HepG2 (cell line): ENCODE measurements at regions not wholly inside any gene's neighbourhood (a gene's known extent, or its start where the extent isn't known, plus 50 kb on each side); places are given as distances from the start of the nearest gene placed in this dataset.

Source experiments
- CEBPG ChIP-seq: IDR thresholded peaks from 2 replicates; pipeline ENCODE4 v1.6.1; 2016
- FOSL2 ChIP-seq: sonication (generic); formaldehyde crosslinking; IDR thresholded peaks from 2 replicates; pipeline ENCODE4 v1.4.0; 2020; ENCODE audit warnings: missing genetic modification reagents
- FOXA3 ChIP-seq: IDR thresholded peaks from 2 replicates; pipeline ENCODE4 v1.6.1; 2016; ENCODE audit warnings: missing genetic modification reagents, missing compliant biosample characterization
- GATAD2A ChIP-seq: IDR thresholded peaks from 2 replicates; pipeline ENCODE4 v1.6.1; 2016
- HNF4G ChIP-seq, 2 experiments: sonication (generic) in 1 of 2; formaldehyde crosslinking in 1 of 2; IDR thresholded peaks; 2 replicates each; pipeline versions ENCODE4 v1.4.0 to v1.6.1; 2011 to 2020; ENCODE audit warnings: borderline replicate concordance in 2 of 2, low read depth in 2 of 2, mild to moderate bottlenecking in 2 of 2, low read length in 1 of 2, missing genetic modification reagents in 1 of 2, moderate library complexity in 1 of 2
- HOXD1 ChIP-seq: sonication (generic); formaldehyde crosslinking; IDR thresholded peaks from 2 replicates; pipeline ENCODE4 v1.5.0; 2020; ENCODE audit warnings: missing genetic modification reagents
- KLF9 ChIP-seq: IDR thresholded peaks from 2 replicates; pipeline ENCODE4 v1.6.1; 2016; ENCODE audit warnings: low read depth
- MAZ ChIP-seq, 2 experiments: sonication (generic) in 1 of 2; formaldehyde crosslinking in 1 of 2; IDR thresholded peaks; 2 replicates each; pipeline versions ENCODE4 v1.5.0 to v1.6.1; 2012 to 2020; ENCODE audit warnings: low read depth in 2 of 2, mild to moderate bottlenecking in 2 of 2, borderline replicate concordance in 1 of 2, improper control_type of control experiment in 1 of 2, low read length in 1 of 2, missing genetic modification reagents in 1 of 2, moderate library complexity in 1 of 2
- POGZ ChIP-seq: sonication (generic); formaldehyde crosslinking; IDR thresholded peaks from 2 replicates; pipeline ENCODE4 v1.4.0; 2020; ENCODE audit warnings: mild to moderate bottlenecking, missing genetic modification reagents
- ZBTB21 ChIP-seq: sonication (generic); formaldehyde crosslinking; IDR thresholded peaks from 2 replicates; pipeline ENCODE4 v1.4.0; 2020; ENCODE audit warnings: missing genetic modification reagents
- ZBTB7B ChIP-seq: sonication (generic); formaldehyde crosslinking; IDR thresholded peaks from 2 replicates; pipeline ENCODE4 v1.4.0; 2020; ENCODE audit warnings: missing genetic modification reagents
- ZKSCAN5 ChIP-seq: sonication (generic); formaldehyde crosslinking; IDR thresholded peaks from 2 replicates; pipeline ENCODE4 v1.5.1; 2020; ENCODE audit warnings: mild to moderate bottlenecking, missing genetic modification reagents
- ZNF101 ChIP-seq: sonication (generic); formaldehyde crosslinking; IDR thresholded peaks from 2 replicates; pipeline ENCODE4 v1.4.0; 2020; ENCODE audit warnings: mild to moderate bottlenecking, low read depth, missing genetic modification reagents, borderline replicate concordance
- ZNF160 ChIP-seq: sonication (generic); formaldehyde crosslinking; IDR thresholded peaks from 2 replicates; pipeline ENCODE4 v1.8.0; 2022; ENCODE audit warnings: mild to moderate bottlenecking, inconsistent platforms, missing genetic modification reagents
- ZNF224 ChIP-seq: sonication (generic); formaldehyde crosslinking; IDR thresholded peaks from 2 replicates; pipeline ENCODE4 v1.5.0; 2020; ENCODE audit warnings: mild to moderate bottlenecking, missing genetic modification reagents
- ZNF644 ChIP-seq: IDR thresholded peaks from 2 replicates; pipeline ENCODE4 v1.6.1; 2016; ENCODE audit warnings: low read depth
- ZNF660 ChIP-seq: sonication (generic); formaldehyde crosslinking; IDR thresholded peaks from 2 replicates; pipeline ENCODE4 v1.5.1; 2020; ENCODE audit warnings: mild to moderate bottlenecking, low read depth, missing genetic modification reagents, borderline replicate concordance
- ZNF781 ChIP-seq: sonication (generic); formaldehyde crosslinking; IDR thresholded peaks from 2 replicates; pipeline ENCODE4 v1.5.1; 2020; ENCODE audit warnings: borderline replicate concordance, mild to moderate bottlenecking, missing genetic modification reagents; ENCODE audit errors: not compliant biosample characterization
- TF ChIP-seq, protein P1 (sequence below): sonication (generic); formaldehyde crosslinking; IDR thresholded peaks from 2 replicates; pipeline ENCODE4 v1.5.1; 2020; ENCODE audit warnings: mild to moderate bottlenecking, missing genetic modification reagents, borderline replicate concordance
- TF ChIP-seq, protein P2 (sequence below): sonication (generic); formaldehyde crosslinking; conservative IDR thresholded peaks from 2 replicates; pipeline ENCODE4 v1.4.0; 2020; ENCODE audit warnings: mild to moderate bottlenecking, missing genetic modification reagents, moderate library complexity
- TF ChIP-seq, protein P3 (sequence below): IDR thresholded peaks from 2 replicates; pipeline ENCODE4 v1.6.1; 2016; ENCODE audit warnings: low read depth

DNA sequence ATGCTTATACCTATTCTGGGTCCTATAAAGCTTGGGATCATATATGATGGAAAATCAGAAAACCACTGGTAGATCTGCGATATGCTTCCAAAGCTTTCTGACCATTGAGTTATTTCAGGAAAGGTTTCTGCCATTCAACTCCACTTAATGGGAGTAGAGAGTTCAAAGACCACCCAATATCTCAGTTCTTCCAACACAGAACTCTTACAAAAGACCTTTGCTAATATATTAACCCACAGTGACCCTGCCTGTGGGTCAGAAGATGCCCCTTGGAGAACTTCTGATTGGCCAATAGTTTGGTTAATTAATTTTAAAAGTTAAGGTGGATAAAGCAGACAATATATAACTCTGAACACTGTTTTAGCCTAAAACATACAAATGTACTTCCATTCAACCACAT lies 213.0 kb downstream of the IPO8 start (continued):
- TF ChIP-seq, protein P1, sequence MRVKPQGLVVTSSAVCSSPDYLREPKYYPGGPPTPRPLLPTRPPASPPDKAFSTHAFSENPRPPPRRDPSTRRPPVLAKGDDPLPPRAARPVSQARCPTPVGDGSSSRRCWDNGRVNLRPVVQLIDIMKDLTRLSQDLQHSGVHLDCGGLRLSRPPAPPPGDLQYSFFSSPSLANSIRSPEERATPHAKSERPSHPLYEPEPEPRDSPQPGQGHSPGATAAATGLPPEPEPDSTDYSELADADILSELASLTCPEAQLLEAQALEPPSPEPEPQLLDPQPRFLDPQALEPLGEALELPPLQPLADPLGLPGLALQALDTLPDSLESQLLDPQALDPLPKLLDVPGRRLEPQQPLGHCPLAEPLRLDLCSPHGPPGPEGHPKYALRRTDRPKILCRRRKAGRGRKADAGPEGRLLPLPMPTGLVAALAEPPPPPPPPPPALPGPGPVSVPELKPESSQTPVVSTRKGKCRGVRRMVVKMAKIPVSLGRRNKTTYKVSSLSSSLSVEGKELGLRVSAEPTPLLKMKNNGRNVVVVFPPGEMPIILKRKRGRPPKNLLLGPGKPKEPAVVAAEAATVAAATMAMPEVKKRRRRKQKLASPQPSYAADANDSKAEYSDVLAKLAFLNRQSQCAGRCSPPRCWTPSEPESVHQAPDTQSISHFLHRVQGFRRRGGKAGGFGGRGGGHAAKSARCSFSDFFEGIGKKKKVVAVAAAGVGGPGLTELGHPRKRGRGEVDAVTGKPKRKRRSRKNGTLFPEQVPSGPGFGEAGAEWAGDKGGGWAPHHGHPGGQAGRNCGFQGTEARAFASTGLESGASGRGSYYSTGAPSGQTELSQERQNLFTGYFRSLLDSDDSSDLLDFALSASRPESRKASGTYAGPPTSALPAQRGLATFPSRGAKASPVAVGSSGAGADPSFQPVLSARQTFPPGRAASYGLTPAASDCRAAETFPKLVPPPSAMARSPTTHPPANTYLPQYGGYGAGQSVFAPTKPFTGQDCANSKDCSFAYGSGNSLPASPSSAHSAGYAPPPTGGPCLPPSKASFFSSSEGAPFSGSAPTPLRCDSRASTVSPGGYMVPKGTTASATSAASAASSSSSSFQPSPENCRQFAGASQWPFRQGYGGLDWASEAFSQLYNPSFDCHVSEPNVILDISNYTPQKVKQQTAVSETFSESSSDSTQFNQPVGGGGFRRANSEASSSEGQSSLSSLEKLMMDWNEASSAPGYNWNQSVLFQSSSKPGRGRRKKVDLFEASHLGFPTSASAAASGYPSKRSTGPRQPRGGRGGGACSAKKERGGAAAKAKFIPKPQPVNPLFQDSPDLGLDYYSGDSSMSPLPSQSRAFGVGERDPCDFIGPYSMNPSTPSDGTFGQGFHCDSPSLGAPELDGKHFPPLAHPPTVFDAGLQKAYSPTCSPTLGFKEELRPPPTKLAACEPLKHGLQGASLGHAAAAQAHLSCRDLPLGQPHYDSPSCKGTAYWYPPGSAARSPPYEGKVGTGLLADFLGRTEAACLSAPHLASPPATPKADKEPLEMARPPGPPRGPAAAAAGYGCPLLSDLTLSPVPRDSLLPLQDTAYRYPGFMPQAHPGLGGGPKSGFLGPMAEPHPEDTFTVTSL (CRISPR knock-in tag) = 0 out of 2 replicates have a peak, but pooled peaks have one; percentile 20
- TF ChIP-seq ZBTB21 = no peak
- TF ChIP-seq HOXD1 = no peak
- peak; percentile 49; the same call in 1 of the 2 replicates for TF ChIP-seq HNF4G (IDR thresholded peaks at IDR 0.05; ENCODE audit: borderline replicate concordance, low read depth, low read length)
- TF ChIP-seq HNF4G (CRISPR knock-in tag; IDR thresholded peaks at IDR 0.05; ENCODE audit: borderline replicate concordance, low read depth) = no peak
- TF ChIP-seq ZNF644 = peak; percentile 62
- peak; percentile 49; the same call in 1 of the 2 replicates for TF ChIP-seq POGZ (CRISPR knock-in tag)
- TF ChIP-seq FOXA3 (CRISPR knock-in tag) = 0 out of 2 replicates have a peak, but pooled peaks have one; percentile 16
- no peak for TF ChIP-seq ZNF160 (CRISPR knock-in tag)
- TF ChIP-seq, protein P2, sequence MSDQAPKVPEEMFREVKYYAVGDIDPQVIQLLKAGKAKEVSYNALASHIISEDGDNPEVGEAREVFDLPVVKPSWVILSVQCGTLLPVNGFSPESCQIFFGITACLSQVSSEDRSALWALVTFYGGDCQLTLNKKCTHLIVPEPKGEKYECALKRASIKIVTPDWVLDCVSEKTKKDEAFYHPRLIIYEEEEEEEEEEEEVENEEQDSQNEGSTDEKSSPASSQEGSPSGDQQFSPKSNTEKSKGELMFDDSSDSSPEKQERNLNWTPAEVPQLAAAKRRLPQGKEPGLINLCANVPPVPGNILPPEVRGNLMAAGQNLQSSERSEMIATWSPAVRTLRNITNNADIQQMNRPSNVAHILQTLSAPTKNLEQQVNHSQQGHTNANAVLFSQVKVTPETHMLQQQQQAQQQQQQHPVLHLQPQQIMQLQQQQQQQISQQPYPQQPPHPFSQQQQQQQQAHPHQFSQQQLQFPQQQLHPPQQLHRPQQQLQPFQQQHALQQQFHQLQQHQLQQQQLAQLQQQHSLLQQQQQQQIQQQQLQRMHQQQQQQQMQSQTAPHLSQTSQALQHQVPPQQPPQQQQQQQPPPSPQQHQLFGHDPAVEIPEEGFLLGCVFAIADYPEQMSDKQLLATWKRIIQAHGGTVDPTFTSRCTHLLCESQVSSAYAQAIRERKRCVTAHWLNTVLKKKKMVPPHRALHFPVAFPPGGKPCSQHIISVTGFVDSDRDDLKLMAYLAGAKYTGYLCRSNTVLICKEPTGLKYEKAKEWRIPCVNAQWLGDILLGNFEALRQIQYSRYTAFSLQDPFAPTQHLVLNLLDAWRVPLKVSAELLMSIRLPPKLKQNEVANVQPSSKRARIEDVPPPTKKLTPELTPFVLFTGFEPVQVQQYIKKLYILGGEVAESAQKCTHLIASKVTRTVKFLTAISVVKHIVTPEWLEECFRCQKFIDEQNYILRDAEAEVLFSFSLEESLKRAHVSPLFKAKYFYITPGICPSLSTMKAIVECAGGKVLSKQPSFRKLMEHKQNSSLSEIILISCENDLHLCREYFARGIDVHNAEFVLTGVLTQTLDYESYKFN (CRISPR knock-in tag) = peak; percentile 44
- TF ChIP-seq ZNF101 = no peak
- TF ChIP-seq FOSL2 (CRISPR knock-in tag) = no peak
- TF ChIP-seq KLF9 (CRISPR knock-in tag) = no peak
- TF ChIP-seq ZNF660 = no peak
- TF ChIP-seq GATAD2A (CRISPR knock-in tag) = peak; percentile 48; the same call in 1 of the 2 replicates
- TF ChIP-seq ZNF224 (CRISPR knock-in tag) = no peak
- 0 out of 2 replicates have a peak, but pooled peaks have one; percentile 49 for TF ChIP-seq ZBTB7B (CRISPR knock-in tag)
- TF ChIP-seq CEBPG (CRISPR knock-in tag) = peak; percentile 29
- TF ChIP-seq, protein P3, sequence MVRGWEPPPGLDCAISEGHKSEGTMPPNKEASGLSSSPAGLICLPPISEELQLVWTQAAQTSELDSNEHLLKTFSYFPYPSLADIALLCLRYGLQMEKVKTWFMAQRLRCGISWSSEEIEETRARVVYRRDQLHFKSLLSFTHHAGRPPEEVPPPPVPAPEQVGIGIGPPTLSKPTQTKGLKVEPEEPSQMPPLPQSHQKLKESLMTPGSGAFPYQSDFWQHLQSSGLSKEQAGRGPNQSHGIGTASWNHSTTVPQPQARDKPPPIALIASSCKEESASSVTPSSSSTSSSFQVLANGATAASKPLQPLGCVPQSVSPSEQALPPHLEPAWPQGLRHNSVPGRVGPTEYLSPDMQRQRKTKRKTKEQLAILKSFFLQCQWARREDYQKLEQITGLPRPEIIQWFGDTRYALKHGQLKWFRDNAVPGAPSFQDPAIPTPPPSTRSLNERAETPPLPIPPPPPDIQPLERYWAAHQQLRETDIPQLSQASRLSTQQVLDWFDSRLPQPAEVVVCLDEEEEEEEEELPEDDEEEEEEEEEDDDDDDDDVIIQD (CRISPR knock-in tag) = peak; percentile 31; the same call in 1 of the 2 replicates
- TF ChIP-seq ZKSCAN5 (CRISPR knock-in tag) = peak; percentile 88; the same call in 1 of the 2 replicates
- TF ChIP-seq ZNF781 (CRISPR knock-in tag) = no peak
- TF ChIP-seq MAZ (IDR thresholded peaks at IDR 0.05; ENCODE audit: borderline replicate concordance, low read depth, low read length) = no peak
- TF ChIP-seq MAZ (CRISPR knock-in tag; IDR thresholded peaks at IDR 0.05; ENCODE audit: low read depth) = no peak
